Common myeloid progenitor, CD34-positive (primary cell): ENCODE measurements at regions not wholly inside any gene's neighbourhood (a gene's known extent, or its start where the extent isn't known, plus 50 kb on each side); places are given as distances from the start of the nearest gene placed in this dataset.
"Not testable (repeated sequence)": the region's sequence is repeated elsewhere in the genome, so short reads cannot be mapped to it uniquely, and the experiment has no call there.

Experiments used
- CTCF ChIA-PET: fragments of 350-600 bp; sonication (Branson Sonifier 250); formaldehyde crosslinking; loops from one replicate; lab custom pipeline; 2021; ENCODE audit warnings: antibody characterized with exemption; lab: Charles Lee
- POLR2A ChIA-PET: fragments of 350-600 bp; sonication (Branson Sonifier 250); formaldehyde crosslinking; loops from one replicate; lab custom pipeline; 2021; ENCODE audit warnings: antibody characterized with exemption; lab: Charles Lee
- DNase-seq, 3 donors: peaks; one replicate each; pipeline versions ENCODE4 v3.0.0 to v3.0.0-alpha.2; 2013
- H3K27ac ChIP-seq, 2 experiments: 1 replicate in 1 of 2; 2 replicates in 1 of 2; pipeline ENCODE4 v1.7.0; 2013; ENCODE audit warnings: inconsistent platforms in 2 of 2, low read length in 2 of 2, mild to moderate bottlenecking in 2 of 2, low read depth in 1 of 2, moderate library complexity in 1 of 2; ENCODE audit not compliant: severe bottlenecking in 2 of 2, insufficient read depth in 1 of 2, poor library complexity in 1 of 2
- H3K27me3 ChIP-seq, 5 experiments: replicated peaks in 2 of 5; 1 replicate in 3 of 5; 2 replicates in 2 of 5; pipeline versions ENCODE4 v1.6.1 to v1.7.0; 2013; ENCODE audit warnings: low read length in 4 of 5, mild to moderate bottlenecking in 2 of 5, moderate library complexity in 2 of 5, inconsistent platforms in 1 of 5; ENCODE audit not compliant: insufficient read depth in 5 of 5, control insufficient read depth in 4 of 5
- H3K36me3 ChIP-seq, 4 experiments: 1 replicate in 2 of 4; 2 replicates in 2 of 4; pipeline versions ENCODE4 v1.6.1 to v1.7.0; 2013; ENCODE audit warnings: low read length in 3 of 4, control low read depth in 1 of 4, mild to moderate bottlenecking in 1 of 4; ENCODE audit not compliant: control insufficient read depth in 4 of 4, insufficient read depth in 4 of 4
- H3K4me1 ChIP-seq, 4 experiments: 1 replicate in 3 of 4; 2 replicates in 1 of 4; pipeline versions ENCODE4 v1.6.1 to v1.7.1; 2013; ENCODE audit warnings: low read length in 3 of 4, mild to moderate bottlenecking in 3 of 4, control low read depth in 1 of 4, inconsistent platforms in 1 of 4, moderate library complexity in 1 of 4; ENCODE audit not compliant: control insufficient read depth in 4 of 4, insufficient read depth in 4 of 4; ENCODE audit errors: control extremely low read depth in 1 of 4
- H3K4me3 ChIP-seq, 7 experiments: 1 replicate in 4 of 7; 2 replicates in 3 of 7; pipeline versions ENCODE4 v1.5.1 to v1.7.0; 2013; ENCODE audit warnings: mild to moderate bottlenecking in 7 of 7, low read length in 6 of 7, moderate library complexity in 6 of 7, inconsistent platforms in 2 of 7, low read depth in 2 of 7, control low read depth in 1 of 7; ENCODE audit not compliant: insufficient read depth in 4 of 7, control insufficient read depth in 1 of 7; ENCODE audit errors: extremely low read depth in 1 of 7
- H3K9me3 ChIP-seq, 5 experiments: 1 replicate in 4 of 5; 2 replicates in 1 of 5; pipeline versions ENCODE4 v1.6.1 to v1.7.1; 2013; ENCODE audit warnings: low read length in 4 of 5, mild to moderate bottlenecking in 2 of 5, inconsistent platforms in 1 of 5, low read depth in 1 of 5, moderate library complexity in 1 of 5; ENCODE audit not compliant: control insufficient read depth in 4 of 5, insufficient read depth in 2 of 5; ENCODE audit errors: control extremely low read depth in 1 of 5
- WGBS: methylation state at CpG from one replicate; pipeline ENCODE4 v1.1.5; 2013; ENCODE audit not compliant: insufficient coverage; 5-methylcytosine and 5-hydroxymethylcytosine counted together

DNA sequence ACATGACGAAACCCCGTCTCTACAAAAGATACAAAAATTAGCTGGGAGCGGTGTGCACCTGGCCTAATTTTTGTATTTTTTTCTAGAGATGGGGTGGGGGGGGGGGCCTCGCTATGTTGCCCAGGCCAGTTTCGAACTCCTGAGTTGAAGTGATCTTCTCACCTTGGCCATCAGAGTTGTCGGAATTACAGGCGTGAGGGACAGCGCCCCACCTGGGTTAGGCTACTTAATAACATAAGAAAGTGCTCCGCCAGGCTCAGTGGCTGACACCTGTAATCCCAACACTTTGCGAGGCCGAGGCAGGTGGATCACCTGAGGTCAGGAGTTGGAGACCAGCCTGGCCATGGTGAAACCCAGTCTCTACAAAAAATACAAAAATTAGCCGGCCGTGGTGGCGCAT is 92.9 kb upstream of the METTL14 start:
- Histone ChIP-seq H3K27me3 (peaks cover 0 to 18% (median 3%) of the 10 kb centered on the region in 5 experiments), H3K27ac (peak overlapping the region; percentile 78 to 89), H3K4me3 (peak overlapping the region in 6 of 7 experiments; percentile 49 to 74 (median 65))
- DNase-seq, H3K4me1 ChIP-seq, H3K36me3 ChIP-seq, CTCF ChIA-PET, POLR2A ChIA-PET, H3K9me3 ChIP-seq: not testable (repeated sequence)
- WGBS = 100% methylated on average over 1 of the region's 14 CpGs

DNA sequence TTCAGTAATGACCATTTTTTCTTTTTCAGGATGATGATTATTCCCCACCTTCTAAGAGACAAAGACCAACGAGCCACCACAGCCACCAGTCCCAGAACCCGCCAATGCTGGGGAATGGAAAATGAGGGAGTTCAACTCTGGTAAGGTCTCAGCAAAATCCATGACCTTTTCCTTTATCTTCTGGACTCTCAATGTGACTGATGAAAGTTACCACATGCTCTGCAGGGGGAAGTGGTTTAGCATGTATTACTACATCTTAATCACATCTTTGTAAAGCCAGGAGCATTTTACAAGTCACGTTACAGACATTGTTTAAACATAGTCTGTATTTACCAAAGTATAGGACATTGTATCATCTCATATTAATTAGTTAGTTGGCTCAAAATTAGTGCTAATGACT is 89.3 kb upstream of the METTL14 start:
- H3K4me3 ChIP-seq, H3K27me3 ChIP-seq, POLR2A ChIA-PET, DNase-seq, H3K9me3 ChIP-seq, CTCF ChIA-PET, H3K27ac ChIP-seq, H3K4me1 ChIP-seq: not testable (repeated sequence)
- H3K36me3 ChIP-seq = peaks cover 0 to 16% (median 0%) of the 10 kb centered on the region in 4 experiments
- no CpG with 5 or more reads among the region's 3 CpGs for WGBS

DNA sequence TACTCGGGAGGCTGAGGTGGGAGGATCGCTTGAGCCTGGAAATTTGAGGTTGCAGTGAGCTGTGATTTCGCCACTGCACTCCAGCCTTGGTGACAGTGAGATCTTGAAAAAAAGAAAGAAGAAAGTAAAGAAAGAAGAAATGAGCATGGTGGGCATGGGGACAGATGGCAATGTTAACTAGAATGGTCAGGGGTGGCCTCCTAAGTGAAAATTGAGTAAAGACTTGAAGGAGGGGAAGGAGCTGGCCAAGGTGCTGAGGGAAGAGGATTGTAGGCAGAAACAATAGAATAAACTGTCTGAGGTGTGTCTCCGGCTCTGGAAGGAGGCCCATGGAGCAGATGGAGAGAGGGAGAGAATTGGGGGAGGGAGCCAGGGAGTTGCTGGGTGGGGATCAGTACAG is 60.1 kb upstream of the METTL14 start:
- H3K27ac ChIP-seq, H3K27me3 ChIP-seq, POLR2A ChIA-PET, H3K9me3 ChIP-seq, H3K4me1 ChIP-seq, CTCF ChIA-PET, DNase-seq, H3K36me3 ChIP-seq, H3K4me3 ChIP-seq: not testable (repeated sequence)
- WGBS = no CpG with 5 or more reads among the region's 4 CpGs

DNA sequence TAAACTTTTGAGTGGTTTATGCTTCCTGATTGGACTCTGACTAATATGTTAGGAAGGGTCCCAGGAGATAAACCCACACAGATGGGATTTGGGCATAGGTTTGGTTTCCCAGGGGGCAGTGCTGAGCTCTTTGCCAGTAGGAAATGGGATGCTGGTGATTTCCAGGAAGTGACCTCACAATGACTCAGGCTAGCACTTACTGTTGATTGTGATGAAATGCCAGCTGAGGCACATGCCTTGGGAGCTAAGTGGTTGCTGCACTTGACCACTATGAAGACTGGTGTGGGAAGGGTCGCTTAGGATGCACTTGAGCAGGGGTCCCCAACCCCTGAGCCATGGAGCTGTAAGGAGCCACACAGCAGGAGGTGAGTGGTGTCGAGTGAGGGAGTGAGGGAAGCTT is 55.5 kb upstream of the METTL14 start:
- H3K27ac ChIP-seq, H3K4me3 ChIP-seq, H3K9me3 ChIP-seq, H3K27me3 ChIP-seq, POLR2A ChIA-PET, DNase-seq, CTCF ChIA-PET, H3K4me1 ChIP-seq: not testable (repeated sequence)
- WGBS = no CpG with 5 or more reads among the region's 2 CpGs
- peaks cover 0 to 22% (median 5%) of the 10 kb centered on the region in 4 experiments for H3K36me3 ChIP-seq

DNA sequence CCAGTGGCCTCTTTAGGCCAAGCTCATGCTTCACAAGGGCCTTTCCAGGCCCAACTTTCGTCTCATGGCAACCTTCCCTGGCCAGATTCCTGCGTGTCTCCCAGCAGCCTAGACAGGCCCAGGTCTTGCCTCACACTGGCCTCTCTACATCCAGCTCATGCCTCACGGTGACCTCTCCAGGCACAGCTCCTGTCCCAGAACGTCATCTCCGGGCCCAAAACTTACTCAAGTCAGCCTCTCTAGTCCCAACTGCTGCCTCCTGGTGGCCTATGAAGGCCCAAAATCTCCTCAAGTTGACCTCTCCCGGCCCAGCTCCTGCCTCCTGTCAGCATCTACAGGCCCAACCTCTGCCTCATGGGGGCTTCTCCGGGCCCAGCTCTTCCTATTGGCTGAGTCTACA is 54.3 kb upstream of the METTL14 start:
- DNase-seq, H3K4me3 ChIP-seq, H3K4me1 ChIP-seq, CTCF ChIA-PET, POLR2A ChIA-PET, H3K27me3 ChIP-seq, H3K27ac ChIP-seq, H3K9me3 ChIP-seq: not testable (repeated sequence)
- H3K36me3 ChIP-seq = peaks cover 0 to 22% (median 5%) of the 10 kb centered on the region in 4 experiments
- 100% methylated on average over 1 of the region's 7 CpGs for WGBS

DNA sequence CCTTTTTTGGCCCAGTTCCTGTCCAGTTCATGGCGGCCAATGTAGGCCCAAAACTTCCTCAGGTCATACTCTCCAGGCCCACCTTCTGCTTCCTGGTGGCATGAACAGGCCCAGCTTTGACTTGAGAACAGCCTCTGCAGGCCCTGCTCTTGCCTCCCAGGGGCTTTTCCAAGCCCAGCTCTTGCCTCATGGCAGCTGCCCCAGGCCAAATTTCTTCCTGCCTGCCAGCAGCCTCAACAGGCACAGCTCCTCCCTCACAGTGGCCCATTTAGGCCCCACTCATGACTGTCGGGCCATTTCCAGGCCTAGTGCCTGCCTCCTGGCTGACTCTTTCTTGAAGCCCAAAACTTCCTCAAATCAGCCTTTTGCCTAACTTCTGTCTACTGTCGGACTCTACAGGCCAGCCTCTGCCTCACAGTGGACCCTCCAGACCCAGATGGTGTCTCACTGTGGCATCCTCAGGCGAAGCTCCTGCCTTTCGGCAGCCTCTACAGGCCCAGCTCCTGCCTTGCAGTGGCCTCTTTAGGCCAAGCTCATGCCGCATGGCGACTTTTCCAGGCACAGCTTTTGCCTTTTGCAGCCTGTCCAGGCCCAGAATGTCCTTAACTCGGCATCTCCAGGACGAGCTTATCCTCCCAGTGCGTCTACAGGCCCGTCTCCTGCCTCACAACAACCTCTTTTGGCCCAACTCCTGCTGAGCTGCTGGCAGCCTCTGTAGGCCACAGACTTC is 53.7 kb upstream of the METTL14 start:
- H3K4me1 ChIP-seq, POLR2A ChIA-PET, CTCF ChIA-PET: not testable (repeated sequence)

DNA sequence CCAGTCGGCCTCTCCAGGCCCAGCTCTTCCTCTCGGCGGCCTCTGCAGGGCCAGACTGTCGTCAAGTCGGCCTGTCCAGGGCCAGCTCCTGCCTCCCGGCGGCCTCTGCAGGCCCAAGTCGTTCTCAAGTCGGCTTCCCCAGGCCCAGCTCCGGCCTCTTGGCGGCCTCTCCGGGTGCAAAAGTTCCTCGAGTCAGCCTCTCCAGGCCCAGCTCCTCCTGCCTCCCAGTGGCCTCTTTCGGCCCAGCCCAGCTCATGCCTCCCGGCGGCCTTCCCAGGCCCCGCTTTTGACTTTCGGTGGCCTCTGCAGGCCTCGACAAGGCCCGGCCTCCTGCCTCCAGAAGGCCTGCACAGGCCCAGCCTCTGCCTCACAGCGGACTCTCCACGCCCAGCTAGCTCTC is 51.7 kb upstream of the METTL14 start:
- peaks cover 0 to 22% (median 5%) of the 10 kb centered on the region in 4 experiments for H3K36me3 ChIP-seq
- H3K4me1 ChIP-seq, DNase-seq, CTCF ChIA-PET, H3K27ac ChIP-seq, POLR2A ChIA-PET, H3K4me3 ChIP-seq, H3K27me3 ChIP-seq, H3K9me3 ChIP-seq: not testable (repeated sequence)
- WGBS = 80% methylated on average over 1 of the region's 22 CpGs

More for the DNA sequence above, 53.7 kb upstream of the METTL14 start:
- H3K27ac ChIP-seq, H3K27me3 ChIP-seq, H3K9me3 ChIP-seq, H3K4me3 ChIP-seq, DNase-seq: not testable (repeated sequence)
- WGBS = 95% methylated on average over 8 of the region's 11 CpGs
- H3K36me3 ChIP-seq = peaks cover 0 to 22% (median 5%) of the 10 kb centered on the region in 4 experiments
